OCI-LY7 (cell line): ENCODE measurements at regions not wholly inside any gene's neighbourhood (a gene's known extent, or its start where the extent isn't known, plus 50 kb on each side); places are given as distances from the start of the nearest gene placed in this dataset.

Source experiments
- BruUV-seq: library from RNA; stranded (reverse); fragments of 400-500 nt; replicated peaks from 2 replicates; lab custom pipeline; 2021; lab: Mats Ljungman, UMichigan
- CTCF ChIA-PET: fragments of 300-600 bp; sonication (Branson Sonifier 250); formaldehyde crosslinking; loops from one replicate; lab custom pipeline; 2022; ENCODE audit warnings: antibody characterized with exemption; ENCODE audit not compliant: unreplicated experiment; lab: Charles Lee
- POLR2A ChIA-PET: fragments of 300-600 bp; sonication (Branson Sonifier 250); formaldehyde crosslinking; loops from one replicate; lab custom pipeline; 2022; ENCODE audit warnings: antibody characterized with exemption; lab: Charles Lee
- DNase-seq: peaks from one replicate; pipeline ENCODE4 v3.0.0-alpha.2; 2015; ENCODE audit warnings: low spot score
- H2AFZ ChIP-seq: fragments of 200-600 bp; sonication (generic), shearing (Covaris generic); 2 replicates; pipeline ENCODE4 v1.6.1; 2014; ENCODE audit warnings: mild to moderate bottlenecking, antibody characterized with exemption, low read length, moderate library complexity
- H3K27ac ChIP-seq: fragments of 200-600 bp; sonication (generic); 2 replicates; pipeline ENCODE4 v1.5.1; 2014; ENCODE audit warnings: mixed run types, low read depth, mild to moderate bottlenecking, moderate library complexity, low read length, inconsistent platforms; ENCODE audit not compliant: poor library complexity, severe bottlenecking
- H3K36me3 ChIP-seq: fragments of 200-600 bp; sonication (generic); 2 replicates; pipeline ENCODE4 v1.6.1; 2014; ENCODE audit warnings: mild to moderate bottlenecking, antibody characterized with exemption, low read length, moderate library complexity, mixed read lengths; ENCODE audit not compliant: insufficient read depth
- H3K4me1 ChIP-seq: fragments of 200-600 bp; sonication (generic); 2 replicates; pipeline ENCODE4 v1.5.1; 2014; ENCODE audit warnings: mild to moderate bottlenecking, low read length; ENCODE audit not compliant: insufficient read depth, poor library complexity, severe bottlenecking
- H3K4me2 ChIP-seq: fragments of 200-600 bp; sonication (generic); 2 replicates; pipeline ENCODE4 v1.6.1; 2014; ENCODE audit warnings: mild to moderate bottlenecking, low read length
- H3K4me3 ChIP-seq: fragments of 200-600 bp; sonication (generic); 2 replicates; pipeline ENCODE4 v1.5.1; 2014; ENCODE audit warnings: mild to moderate bottlenecking, low read depth, low read length; ENCODE audit not compliant: poor library complexity, severe bottlenecking
- H3K79me2 ChIP-seq: fragments of 200-600 bp; sonication (generic); 2 replicates; pipeline ENCODE4 v1.6.1; 2016; ENCODE audit warnings: low read depth, mild to moderate bottlenecking, low read length, moderate library complexity, mixed read lengths; ENCODE audit not compliant: insufficient read depth
- H3K9me2 ChIP-seq: fragments of 200-600 bp; sonication (generic); 2 replicates; pipeline ENCODE4 v1.6.1; 2016; ENCODE audit warnings: mild to moderate bottlenecking, low read length, mixed read lengths; ENCODE audit not compliant: insufficient read depth
- H3K9me3 ChIP-seq: fragments of 200-600 bp; sonication (generic); 2 replicates; pipeline ENCODE4 v1.6.1; 2014; ENCODE audit warnings: mild to moderate bottlenecking, mixed run types, low read length, mixed read lengths
- H4K20me1 ChIP-seq: fragments of 200-600 bp; sonication (generic); 2 replicates; pipeline ENCODE4 v1.6.1; 2014; ENCODE audit warnings: mild to moderate bottlenecking, antibody characterized with exemption, low read length, moderate library complexity, mixed read lengths; ENCODE audit not compliant: insufficient read depth
- EZH2phosphoT487 ChIP-seq: fragments of 200-600 bp; sonication (generic); IDR thresholded peaks from 2 replicates; pipeline ENCODE4 v1.6.1; 2018; ENCODE audit warnings: low read depth, borderline replicate concordance, mild to moderate bottlenecking, mixed run types, antibody characterized with exemption, low read length, moderate library complexity, mixed read lengths
- intact Hi-C: fragments of 100-400 bp; cut with micrococcal nuclease; formaldehyde crosslinking; loops from one replicate; pipeline ENCODE4 v1.10.0; 2022; ENCODE audit not compliant: unreplicated experiment
- TF ChIP-seq, protein P1 (sequence below): fragments of 200-600 bp; sonication (generic); conservative IDR thresholded peaks from 2 replicates; pipeline ENCODE4 v1.5.1; 2014; ENCODE audit warnings: mild to moderate bottlenecking, antibody characterized with exemption, low read length, moderate library complexity, mixed read lengths

DNA sequence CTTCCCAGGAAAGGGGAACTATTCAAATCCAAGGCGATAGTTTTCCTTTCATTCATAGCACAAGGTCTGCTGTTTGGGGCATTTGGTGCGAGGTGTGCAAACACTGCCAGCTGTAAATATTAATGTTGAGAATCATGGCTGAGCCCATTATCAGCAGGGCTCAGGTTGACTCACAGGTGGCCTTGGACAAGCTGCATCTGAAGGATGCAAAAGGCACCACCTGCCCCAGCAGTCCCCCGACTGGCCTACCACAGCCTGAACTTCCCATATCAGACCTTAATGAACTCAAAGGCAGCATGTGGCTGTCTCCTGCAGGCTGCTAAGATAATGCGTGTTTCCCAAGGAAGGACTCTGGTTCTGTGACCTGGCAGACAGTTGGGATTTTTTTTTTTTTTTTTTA lies 93.3 kb upstream of the MAP1LC3B2 start:
- ChIA-PET POLR2A (interaction anchor here (0.6 kb wide), 1 partner anchor 70 kb away, joined by 3 read pairs; no protein-coding TSS in a partner anchor), CTCF (no interaction called here)
- Histone ChIP-seq H3K9me2 (no peaks in the 10 kb centered on the region), H3K9me3 (no peaks in the 10 kb centered on the region), H3K36me3 (no peaks in the 10 kb centered on the region), H3K4me1 (no peaks in the 10 kb centered on the region), H3K4me3 (no peak overlapping the region), H3K79me2 (no peaks in the 10 kb centered on the region), H3K4me2 (no peak overlapping the region), H2AFZ (no peak overlapping the region), H3K27ac (no peak overlapping the region), H4K20me1 (no peaks in the 10 kb centered on the region)
- no peak for TF ChIP-seq EZH2phosphoT487
- TF ChIP-seq, protein P1, sequence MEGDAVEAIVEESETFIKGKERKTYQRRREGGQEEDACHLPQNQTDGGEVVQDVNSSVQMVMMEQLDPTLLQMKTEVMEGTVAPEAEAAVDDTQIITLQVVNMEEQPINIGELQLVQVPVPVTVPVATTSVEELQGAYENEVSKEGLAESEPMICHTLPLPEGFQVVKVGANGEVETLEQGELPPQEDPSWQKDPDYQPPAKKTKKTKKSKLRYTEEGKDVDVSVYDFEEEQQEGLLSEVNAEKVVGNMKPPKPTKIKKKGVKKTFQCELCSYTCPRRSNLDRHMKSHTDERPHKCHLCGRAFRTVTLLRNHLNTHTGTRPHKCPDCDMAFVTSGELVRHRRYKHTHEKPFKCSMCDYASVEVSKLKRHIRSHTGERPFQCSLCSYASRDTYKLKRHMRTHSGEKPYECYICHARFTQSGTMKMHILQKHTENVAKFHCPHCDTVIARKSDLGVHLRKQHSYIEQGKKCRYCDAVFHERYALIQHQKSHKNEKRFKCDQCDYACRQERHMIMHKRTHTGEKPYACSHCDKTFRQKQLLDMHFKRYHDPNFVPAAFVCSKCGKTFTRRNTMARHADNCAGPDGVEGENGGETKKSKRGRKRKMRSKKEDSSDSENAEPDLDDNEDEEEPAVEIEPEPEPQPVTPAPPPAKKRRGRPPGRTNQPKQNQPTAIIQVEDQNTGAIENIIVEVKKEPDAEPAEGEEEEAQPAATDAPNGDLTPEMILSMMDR = no peak
- DNase-seq = no peak
- intact Hi-C loops = no loop called here
- no TSS peak for BruUV-seq

DNA sequence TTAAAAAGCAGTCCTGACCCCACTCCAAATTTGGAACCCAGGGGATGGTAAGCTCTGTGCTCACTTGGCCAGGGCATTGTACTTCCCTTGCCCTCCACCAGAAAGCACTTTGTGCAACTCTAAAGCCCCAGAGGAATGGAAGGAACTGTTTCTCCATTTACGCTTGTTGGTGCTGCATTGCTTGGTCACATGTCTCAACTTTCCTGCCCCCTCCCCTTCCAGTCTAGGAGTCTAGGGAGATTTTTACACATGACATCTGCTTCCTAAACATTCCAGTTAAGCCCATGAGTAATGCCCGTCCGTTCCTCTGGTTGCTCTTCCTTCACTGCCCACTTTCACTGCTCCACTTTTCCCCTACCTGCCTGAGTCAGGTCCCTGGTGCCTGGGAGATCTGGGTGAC lies 92.6 kb upstream of the MAP1LC3B2 start:
- POLR2A ChIA-PET = interaction anchor here (0.6 kb wide), 1 partner anchor 69 kb away, joined by 3 read pairs; no protein-coding TSS in a partner anchor
- H3K9me3 ChIP-seq = no peaks in the 10 kb centered on the region
- no peaks in the 10 kb centered on the region for H3K4me1 ChIP-seq
- H3K27ac ChIP-seq = no peak overlapping the region
- H3K4me2 ChIP-seq = no peak overlapping the region
- CTCF ChIA-PET = no interaction called here
- no peak overlapping the region for H3K4me3 ChIP-seq
- intact Hi-C loops = no loop called here
- no peaks in the 10 kb centered on the region for H3K79me2 ChIP-seq
- no TSS peak for BruUV-seq
- H4K20me1 ChIP-seq = no peaks in the 10 kb centered on the region
- no peaks in the 10 kb centered on the region for H3K9me2 ChIP-seq
- TF ChIP-seq EZH2phosphoT487 = no peak
- TF ChIP-seq, protein P1 = no peak
- DNase-seq = no peak
- H3K36me3 ChIP-seq = no peaks in the 10 kb centered on the region
- H2AFZ ChIP-seq = no peak overlapping the region

DNA sequence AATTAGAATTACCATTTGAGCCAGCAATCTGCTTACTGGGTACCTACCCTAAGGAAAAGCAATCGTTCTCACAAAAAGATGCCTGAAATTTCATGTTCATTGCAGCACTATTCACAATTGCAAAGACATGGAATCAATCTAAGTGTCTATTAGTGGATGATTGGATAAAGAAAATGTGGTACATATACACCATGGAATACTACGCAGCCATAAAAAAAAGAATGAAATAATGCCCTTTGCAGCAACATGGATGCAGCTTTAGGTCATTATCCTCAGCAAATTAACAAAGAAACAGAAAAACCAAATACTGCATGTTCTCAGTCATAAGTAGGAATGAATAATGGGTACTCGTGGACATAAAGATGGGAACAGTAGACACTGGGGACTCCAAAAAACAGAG lies 89.8 kb upstream of the MAP1LC3B2 start:
- H4K20me1 ChIP-seq = no peaks in the 10 kb centered on the region
- H3K4me2 ChIP-seq = no peak overlapping the region
- no peak overlapping the region for H3K4me3 ChIP-seq
- BruUV-seq = no TSS peak
- intact Hi-C loops = no loop called here
- H3K4me1 ChIP-seq = no peaks in the 10 kb centered on the region
- no peak for TF ChIP-seq EZH2phosphoT487
- TF ChIP-seq, protein P1 = no peak
- H3K27ac ChIP-seq = no peak overlapping the region
- no peaks in the 10 kb centered on the region for H3K9me3 ChIP-seq
- H2AFZ ChIP-seq = no peak overlapping the region
- CTCF ChIA-PET = no interaction called here
- no peaks in the 10 kb centered on the region for H3K36me3 ChIP-seq
- DNase-seq = no peak
- POLR2A ChIA-PET = no interaction called here
- H3K9me2 ChIP-seq = no peaks in the 10 kb centered on the region
- H3K79me2 ChIP-seq = no peaks in the 10 kb centered on the region
